PC-3 (cell line): ENCODE measurements at regions not wholly inside any gene's neighbourhood (a gene's known extent, or its start where the extent isn't known, plus 50 kb on each side); places are given as distances from the start of the nearest gene placed in this dataset.

ENCODE experiments used
- ATAC-seq: fragments of 200-7000 bp; cut with Tn5 transposase; 2 replicates; pipeline ENCODE4 v1.9.1; 2020; ENCODE audit warnings: mild to moderate bottlenecking, moderate library complexity
- BruUV-seq: library from RNA; stranded (reverse); fragments of 400-500 nt; replicated peaks from 2 replicates; lab custom pipeline; 2021; lab: Mats Ljungman, UMichigan
- CTCF ChIA-PET: fragments of 300-600 bp; sonication (Branson Sonifier 250); formaldehyde crosslinking; loops from one replicate; lab custom pipeline; 2022; ENCODE audit warnings: antibody characterized with exemption; lab: Charles Lee
- POLR2A ChIA-PET: fragments of 300-600 bp; sonication (Branson Sonifier 250); formaldehyde crosslinking; loops from one replicate; lab custom pipeline; 2022; ENCODE audit warnings: antibody characterized with exemption; ENCODE audit not compliant: unreplicated experiment; lab: Charles Lee
- DNase-seq: peaks from one replicate; pipeline ENCODE4 v3.0.0-alpha.2; 2015
- H2AFZ ChIP-seq: fragments of 300-600 bp; sonication (generic); 2 replicates; pipeline ENCODE4 v1.6.0; 2016; ENCODE audit warnings: antibody characterized with exemption, low read length
- H3F3A ChIP-seq: fragments of 300-600 bp; sonication (generic); one replicate; pipeline ENCODE4 v1.6.0; 2017; ENCODE audit warnings: antibody characterized with exemption, low read length, control low read depth, mild to moderate bottlenecking; ENCODE audit not compliant: unreplicated experiment
- H3K27ac ChIP-seq: fragments of 300-600 bp; sonication (generic); 2 replicates; pipeline ENCODE4 v1.5.1; 2016; ENCODE audit warnings: mild to moderate bottlenecking, low read length
- H3K27me3 ChIP-seq: fragments of 300-600 bp; sonication (generic); 2 replicates; pipeline ENCODE4 v1.6.1; 2016; ENCODE audit warnings: low read length, mixed read lengths
- H3K36me3 ChIP-seq: fragments of 300-600 bp; sonication (generic); 2 replicates; pipeline ENCODE4 v1.6.1; 2016; ENCODE audit warnings: low read depth, mixed run types, low read length, mixed read lengths
- H3K4me1 ChIP-seq: fragments of 300-600 bp; sonication (generic); 2 replicates; pipeline ENCODE4 v1.5.1; 2016; ENCODE audit warnings: low read length; ENCODE audit not compliant: insufficient read depth
- H3K4me2 ChIP-seq: fragments of 300-600 bp; sonication (generic); 2 replicates; pipeline ENCODE4 v1.6.0; 2016; ENCODE audit warnings: low read length
- H3K4me3 ChIP-seq: fragments of 300-600 bp; sonication (generic); 2 replicates; pipeline ENCODE4 v1.5.1; 2016; ENCODE audit warnings: mild to moderate bottlenecking, low read length, mixed read lengths
- H3K79me2 ChIP-seq: fragments of 300-600 bp; sonication (generic); 2 replicates; pipeline ENCODE4 v1.6.1; 2017; ENCODE audit warnings: low read length, mixed read lengths
- H3K9ac ChIP-seq: fragments of 300-600 bp; sonication (generic); 2 replicates; pipeline ENCODE4 v1.6.0; 2016; ENCODE audit warnings: mild to moderate bottlenecking, low read length
- H3K9me2 ChIP-seq: fragments of 300-600 bp; sonication (generic); replicated peaks from 2 replicates; pipeline ENCODE4 v1.6.1; 2016; ENCODE audit warnings: mixed run types, low read length, mixed read lengths
- H3K9me3 ChIP-seq: fragments of 300-600 bp; sonication (generic); 2 replicates; pipeline ENCODE4 v1.6.1; 2016; ENCODE audit warnings: low read length, mixed read lengths
- H4K20me1 ChIP-seq: fragments of 300-600 bp; sonication (generic); 2 replicates; pipeline ENCODE4 v1.6.1; 2016; ENCODE audit warnings: low read length, mixed read lengths
- CTCF ChIP-seq: fragments of 300-600 bp; sonication (generic); conservative IDR thresholded peaks from 2 replicates; pipeline ENCODE4 v1.5.1; 2017; ENCODE audit warnings: antibody characterized with exemption, low read depth, mild to moderate bottlenecking, low read length
- EZH2 ChIP-seq: fragments of 300-600 bp; sonication (generic); IDR thresholded peaks from one replicate; pipeline ENCODE4 v1.6.1; 2017; ENCODE audit warnings: antibody characterized with exemption, mild to moderate bottlenecking, low read length; ENCODE audit not compliant: unreplicated experiment
- EZH2phosphoT487 ChIP-seq: fragments of 300-600 bp; sonication (generic); IDR thresholded peaks from 2 replicates; pipeline ENCODE4 v1.6.1; 2018; ENCODE audit warnings: mild to moderate bottlenecking, antibody characterized with exemption, low read length, borderline replicate concordance
- intact Hi-C: fragments of 100-400 bp; cut with micrococcal nuclease; formaldehyde crosslinking; loops from 2 replicates; pipeline ENCODE4 v1.9.0; 2023

GRCh38 chr11:39786281-39786680, 1673.2 kb downstream of the LRRC4C start:
- no peak for DNase-seq
- intact Hi-C loops, result no loop called here
- Histone ChIP-seq H3K4me2 (no peak overlapping the region), H3K79me2 (no peaks in the 10 kb centered on the region), H3F3A (no peaks in the 10 kb centered on the region), H3K27ac (no peak overlapping the region), H3K27me3 (no peaks in the 10 kb centered on the region), H3K9ac (no peak overlapping the region), H3K4me1 (no peaks in the 10 kb centered on the region), H3K4me3 (no peak overlapping the region), H3K9me2 (no peaks in the 10 kb centered on the region), H2AFZ (no peak overlapping the region), H3K9me3 (no peaks in the 10 kb centered on the region), H3K36me3 (no peaks in the 10 kb centered on the region), H4K20me1 (no peaks in the 10 kb centered on the region)
- ATAC-seq, result no peak
- TF ChIP-seq EZH2 (no peak), EZH2phosphoT487 (no peak), CTCF (no peak)
- POLR2A ChIA-PET, result no interaction called here
- BruUV-seq, result no TSS peak
- CTCF ChIA-PET, result no interaction called here

- intact Hi-C loops, result no loop called here
- no peaks in the 10 kb centered on the region for H3K27me3 ChIP-seq
- H3K9me2 ChIP-seq, result no peaks in the 10 kb centered on the region
- ATAC-seq (no peak), DNase-seq (no peak)
- no peak overlapping the region for H3K27ac ChIP-seq
- CTCF ChIA-PET, result no interaction called here
- H3K9ac ChIP-seq, result no peak overlapping the region
- H3K36me3 ChIP-seq, result no peaks in the 10 kb centered on the region
- H3F3A ChIP-seq, result no peaks in the 10 kb centered on the region
- H3K4me2 ChIP-seq, result no peak overlapping the region
- no peaks in the 10 kb centered on the region for H3K4me1 ChIP-seq
- H3K79me2 ChIP-seq, result no peaks in the 10 kb centered on the region
- H3K4me3 ChIP-seq, result no peak overlapping the region
- H3K9me3 ChIP-seq, result no peaks in the 10 kb centered on the region
- no peaks in the 10 kb centered on the region for H4K20me1 ChIP-seq
- no TSS peak for BruUV-seq
- POLR2A ChIA-PET, result no interaction called here
- H2AFZ ChIP-seq, result no peak overlapping the region
- no peak for TF ChIP-seq CTCF
Measured at GRCh38 chr11:39784873-39785272, 1674.6 kb downstream of the LRRC4C start.

GRCh38 chr11:39780131-39780530, 1679.3 kb downstream of the LRRC4C start:
- BruUV-seq, result no TSS peak
- H3K27ac ChIP-seq, result no peak overlapping the region
- TF ChIP-seq EZH2 (no peak), EZH2phosphoT487 (no peak), CTCF (no peak)
- H3K4me2 ChIP-seq, result no peak overlapping the region
- no peaks in the 10 kb centered on the region for H3K4me1 ChIP-seq
- no peaks in the 10 kb centered on the region for H3K9me3 ChIP-seq
- no peaks in the 10 kb centered on the region for H3K79me2 ChIP-seq
- H3F3A ChIP-seq, result no peaks in the 10 kb centered on the region
- no peak overlapping the region for H3K4me3 ChIP-seq
- POLR2A ChIA-PET, result no interaction called here
- DNase-seq (no peak), ATAC-seq (no peak)
- H3K27me3 ChIP-seq, result no peaks in the 10 kb centered on the region
- no peaks in the 10 kb centered on the region for H4K20me1 ChIP-seq
- no peak overlapping the region for H2AFZ ChIP-seq
- CTCF ChIA-PET, result no interaction called here
- intact Hi-C loops, result no loop called here
- H3K36me3 ChIP-seq, result no peaks in the 10 kb centered on the region
- H3K9me2 ChIP-seq, result no peaks in the 10 kb centered on the region
- H3K9ac ChIP-seq, result no peak overlapping the region
